HG03175 (cell line): ENCODE measurements at regions not wholly inside any gene's neighbourhood (a gene's known extent, or its start where the extent isn't known, plus 50 kb on each side); places are given as distances from the start of the nearest gene placed in this dataset.

Experiments
- ATAC-seq: cut with Tn5 transposase; IDR thresholded peaks from one replicate; pipeline ENCODE4 v1.9.1; 2021; ENCODE audit warnings: mild to moderate bottlenecking, moderate library complexity; ENCODE audit not compliant: unreplicated experiment

DNA sequence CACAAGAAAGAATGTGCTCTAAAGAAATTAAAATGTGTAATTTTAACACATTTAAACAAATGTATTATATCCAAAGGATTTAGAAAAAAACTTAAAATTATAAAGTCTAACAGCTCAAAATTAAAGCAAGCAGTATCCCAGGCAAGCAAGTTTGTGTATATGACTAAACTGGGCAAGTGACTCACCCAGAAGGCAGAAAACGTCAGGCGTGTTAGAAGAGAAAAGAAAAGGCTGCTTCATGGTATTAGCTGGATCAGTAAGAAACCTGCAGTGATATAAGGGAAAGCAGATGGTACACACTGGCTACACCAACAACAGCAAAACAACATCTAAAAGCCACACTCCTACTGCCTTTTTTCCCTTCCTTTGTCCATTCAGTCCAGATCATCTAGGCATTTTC is 250.6 kb upstream of the NDST3 start:
- ATAC-seq: no peak

DNA sequence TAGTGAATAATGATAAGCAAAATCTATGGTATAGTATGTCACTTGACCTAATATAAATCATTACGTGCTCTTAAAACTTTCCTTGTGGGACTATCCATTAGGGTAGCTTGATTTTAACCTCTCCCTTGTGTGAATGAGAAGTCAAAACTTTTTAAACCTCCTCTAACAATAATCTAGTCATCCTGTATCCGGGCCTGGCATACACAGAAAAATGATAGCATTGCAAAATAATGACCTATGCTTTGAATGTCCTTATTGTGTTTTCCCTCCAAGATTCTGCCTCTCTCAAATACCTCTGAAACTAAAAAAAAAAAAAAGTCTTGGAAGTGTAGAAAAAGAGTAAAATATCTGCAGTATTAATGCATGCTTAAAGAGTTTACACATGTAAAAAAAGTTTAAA is 250.0 kb upstream of the NDST3 start:
- no peak for ATAC-seq

DNA sequence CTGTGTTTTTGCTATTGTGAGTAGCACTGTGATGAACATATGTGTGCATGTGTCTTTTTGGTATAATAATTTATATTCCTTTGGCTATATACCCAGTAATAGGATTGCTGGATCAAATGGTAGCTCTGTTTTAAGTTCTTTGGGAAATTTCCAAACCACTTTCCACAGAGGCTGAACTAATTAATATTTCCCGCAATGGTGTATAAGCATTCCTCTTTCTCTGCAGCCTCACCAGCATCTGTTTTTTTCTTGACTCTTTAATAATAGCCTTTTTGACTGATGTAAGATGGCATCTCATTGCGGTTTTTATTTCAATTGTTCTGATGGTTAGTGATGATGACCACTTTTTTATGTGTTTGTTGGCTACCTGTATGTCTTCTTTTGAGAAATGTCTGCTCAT is 247.7 kb upstream of the NDST3 start:
- ATAC-seq: no peak

DNA sequence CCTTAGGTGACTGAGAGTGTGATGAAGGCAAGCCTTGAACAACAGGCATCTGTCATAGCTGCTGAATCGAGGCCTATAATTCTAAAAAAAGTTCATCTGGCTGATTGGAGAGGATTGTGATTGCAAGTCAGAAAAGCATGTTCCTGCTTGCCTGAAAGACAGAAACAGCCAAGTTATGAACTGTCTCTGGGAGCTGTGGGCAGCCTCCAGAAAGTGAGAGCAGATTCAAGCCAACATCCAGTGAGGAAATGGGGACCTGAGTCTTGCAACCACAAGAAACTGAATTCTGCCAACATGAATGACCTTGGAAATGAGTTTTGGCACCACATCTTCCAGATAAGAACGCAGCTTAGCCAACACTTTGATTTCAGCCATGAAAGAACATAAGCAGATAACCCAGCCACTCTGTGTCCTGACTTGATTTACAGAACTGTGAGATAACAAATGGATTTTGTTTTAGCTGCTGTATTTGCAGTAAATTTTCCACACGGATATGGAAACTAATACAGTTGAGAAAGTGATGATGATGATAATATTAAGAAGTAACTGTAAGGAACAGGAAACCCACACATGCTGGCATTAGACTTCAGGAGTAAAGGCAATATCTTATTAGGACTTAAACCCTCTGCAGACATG is 240.3 kb upstream of the NDST3 start:
- no peak for ATAC-seq

DNA sequence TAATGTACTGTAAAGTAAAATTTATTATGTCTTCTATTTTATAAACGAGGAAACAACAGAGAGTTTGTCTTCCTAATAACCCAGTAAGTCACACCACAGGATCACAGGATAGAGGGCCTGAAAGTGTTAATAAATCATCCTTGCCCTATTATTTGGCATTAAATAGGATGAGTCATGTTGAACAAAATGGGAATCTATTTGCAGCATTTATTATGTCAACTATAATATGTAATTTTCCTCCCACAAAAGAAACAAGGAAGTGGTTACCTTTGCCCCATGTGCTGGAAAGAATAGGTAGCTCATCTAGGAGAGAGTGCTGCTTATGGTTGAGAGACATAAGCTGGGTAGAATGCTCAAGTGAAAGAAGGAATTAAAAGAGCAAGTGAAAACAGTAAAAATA is 237.6 kb upstream of the NDST3 start:
- ATAC-seq: no peak

DNA sequence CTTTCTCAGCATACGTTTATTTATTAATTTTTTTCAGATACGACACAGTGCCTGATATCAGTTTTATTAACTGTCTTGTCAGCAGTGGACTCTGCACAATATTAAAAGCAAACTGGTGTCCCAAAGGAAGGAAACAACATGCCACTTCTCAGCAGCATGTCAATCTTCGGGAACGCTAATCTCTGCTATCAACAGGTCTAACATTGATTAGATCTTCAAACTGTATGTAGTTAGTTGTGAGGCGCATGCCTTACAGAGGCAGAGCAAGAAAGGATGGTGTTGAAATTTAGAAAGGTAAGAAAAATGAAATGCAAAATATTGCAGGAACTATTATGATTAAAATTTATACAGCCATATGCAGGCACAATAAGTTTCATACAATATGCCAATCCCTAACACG is 233.7 kb upstream of the NDST3 start:
- no peak for ATAC-seq

DNA sequence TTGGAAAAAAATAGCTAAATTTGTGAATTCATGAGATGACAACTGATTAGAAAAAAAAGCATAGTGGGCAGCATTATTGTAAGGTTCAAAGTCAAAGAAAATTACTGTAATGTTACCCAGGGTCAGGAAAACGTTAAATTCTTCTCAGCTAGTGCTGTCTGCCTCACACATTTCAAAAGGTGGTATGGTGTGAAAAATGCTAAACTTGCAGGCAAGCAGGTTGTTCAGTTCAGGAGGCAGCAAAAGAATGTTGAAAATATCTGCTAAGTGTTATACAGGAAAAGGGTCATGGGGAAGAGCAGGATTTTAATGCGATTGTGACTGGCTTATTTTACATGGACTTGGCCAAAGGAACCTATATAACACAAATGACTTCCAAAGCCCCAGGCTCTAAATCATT is 232.5 kb upstream of the NDST3 start:
- no peak for ATAC-seq

DNA sequence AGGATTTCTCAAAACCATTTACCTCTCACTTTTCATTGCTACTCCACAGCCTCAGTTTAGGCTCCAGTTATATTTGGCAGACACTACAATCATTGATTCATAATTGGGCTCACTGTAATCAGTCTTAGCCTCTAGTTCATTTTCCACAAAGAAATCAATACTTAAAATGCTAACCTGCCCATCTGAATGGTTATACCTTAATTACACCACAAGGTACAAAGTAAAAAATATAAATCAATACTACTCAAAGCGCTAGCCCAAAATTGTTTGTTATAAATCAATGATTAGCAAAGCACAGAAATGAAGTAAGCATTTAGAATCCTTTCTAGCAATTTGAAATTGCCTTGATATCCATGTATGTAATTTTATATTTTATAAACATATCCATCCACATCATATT is 222.6 kb upstream of the NDST3 start:
- ATAC-seq: no peak

DNA sequence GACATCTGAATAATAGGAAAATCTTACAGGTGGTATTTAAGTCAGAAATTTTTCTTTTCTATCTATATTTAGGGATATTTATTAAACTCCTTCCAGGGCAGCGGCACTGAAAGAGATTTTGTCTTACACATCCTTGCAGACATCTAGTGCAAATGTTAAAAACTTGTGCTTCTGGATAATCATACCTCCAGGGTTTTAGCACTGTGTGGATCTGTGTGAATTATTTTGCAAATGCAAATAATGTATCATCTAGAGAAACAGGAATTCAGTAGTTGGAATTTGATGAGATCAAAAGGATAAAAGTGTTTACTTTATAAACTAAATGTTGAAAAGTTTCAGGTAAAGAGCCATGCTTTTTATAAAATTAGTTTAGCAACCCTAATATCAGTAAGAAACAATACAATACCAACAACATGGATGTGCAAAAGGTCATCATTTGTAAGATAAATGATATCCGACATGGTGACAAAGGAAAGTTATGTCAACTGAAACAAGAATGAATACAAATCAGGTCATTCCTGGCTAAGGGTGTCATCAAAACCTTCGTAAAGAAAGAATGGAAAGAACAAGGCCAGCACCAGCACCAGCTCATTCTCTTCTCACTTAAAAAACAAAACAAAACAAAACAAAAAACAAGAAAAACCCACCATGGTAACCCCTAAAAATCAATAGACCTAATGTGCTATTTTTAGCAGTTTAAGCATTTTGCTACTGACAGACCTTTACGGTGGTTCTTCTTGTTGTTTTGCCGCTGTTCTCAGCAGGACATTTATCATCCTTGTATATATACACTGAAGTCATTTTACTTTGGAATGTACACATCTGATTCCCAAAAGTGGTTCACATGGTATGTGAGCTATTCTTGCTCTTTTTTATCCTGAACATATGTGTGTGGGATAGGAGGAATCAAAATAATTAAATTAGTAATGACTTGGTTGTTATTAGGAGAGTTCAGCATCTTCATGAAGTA is 219.7 kb upstream of the NDST3 start:
- ATAC-seq: no peak

DNA sequence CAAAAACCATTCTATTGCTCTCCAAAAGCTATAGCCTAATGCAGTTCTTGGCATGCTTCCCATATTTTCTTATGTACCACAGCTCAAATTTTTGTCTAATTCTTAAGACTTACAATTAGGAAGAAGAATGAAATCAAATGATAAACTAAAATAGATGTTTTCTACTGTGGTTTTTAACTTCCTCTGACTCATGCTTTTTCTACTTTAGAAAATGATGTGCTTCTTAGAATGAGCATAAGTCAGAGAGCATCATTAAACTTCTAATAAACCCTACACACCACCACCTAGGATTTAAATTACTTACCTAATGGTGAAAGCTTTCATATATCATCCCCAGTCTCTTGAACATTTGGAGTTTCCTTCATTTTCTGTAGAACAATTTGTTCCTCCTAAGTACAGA is 217.0 kb upstream of the NDST3 start:
- ATAC-seq: no peak

DNA sequence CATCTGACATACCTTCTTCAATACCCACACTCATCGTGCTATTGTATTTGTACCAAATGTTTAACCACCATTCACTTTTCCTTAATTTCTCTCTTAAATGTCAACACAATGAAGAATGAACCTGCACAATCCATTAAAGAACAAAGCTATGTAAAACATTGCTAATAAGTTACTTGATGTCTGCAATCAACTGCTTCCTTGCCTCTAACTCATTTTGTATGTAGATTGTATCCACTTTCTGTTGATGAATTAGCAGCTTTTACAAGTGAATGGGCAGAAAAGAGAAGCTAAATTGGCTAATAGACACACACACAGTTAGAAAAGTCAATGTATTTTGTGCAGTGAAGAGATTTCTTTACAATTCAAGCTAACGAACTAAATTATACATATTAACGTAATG is 212.5 kb upstream of the NDST3 start:
- ATAC-seq: no peak

DNA sequence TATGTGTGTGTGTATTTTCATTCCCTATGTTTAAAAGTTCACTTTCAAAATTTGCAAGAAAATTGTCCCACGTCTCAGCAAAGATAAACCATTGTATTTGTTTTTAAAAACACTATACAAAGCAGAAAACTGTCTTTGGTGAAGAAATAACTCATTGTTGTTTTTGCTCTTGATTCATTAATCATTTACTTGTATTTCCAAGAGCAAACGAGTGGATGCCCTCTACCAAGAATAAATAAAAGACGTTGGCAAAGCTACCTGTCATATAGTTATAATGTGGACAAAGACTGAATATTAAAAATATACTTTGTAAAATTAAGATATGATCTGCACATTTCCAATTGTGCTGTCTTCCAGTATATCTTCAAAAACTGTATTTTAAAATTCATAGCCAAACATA is 210.9 kb upstream of the NDST3 start:
- no peak for ATAC-seq

DNA sequence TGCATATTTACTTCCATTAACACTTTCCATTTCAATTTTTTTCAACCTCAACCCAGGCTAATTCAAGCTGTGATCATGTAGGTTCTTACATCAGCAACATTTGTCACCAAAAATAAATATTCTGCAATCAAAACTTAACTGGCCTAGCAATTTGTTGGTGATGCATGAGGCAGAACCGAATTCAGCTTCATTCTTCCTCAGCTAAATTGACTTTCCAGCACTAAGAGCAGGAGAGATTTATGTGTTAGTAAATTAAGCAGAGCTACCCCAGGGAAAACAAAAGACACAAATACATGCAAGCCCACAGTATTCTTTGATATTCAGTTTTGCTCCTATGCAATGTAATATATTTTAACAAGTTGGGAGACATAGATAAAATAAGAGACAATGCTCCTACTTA is 208.7 kb upstream of the NDST3 start:
- ATAC-seq: no peak

DNA sequence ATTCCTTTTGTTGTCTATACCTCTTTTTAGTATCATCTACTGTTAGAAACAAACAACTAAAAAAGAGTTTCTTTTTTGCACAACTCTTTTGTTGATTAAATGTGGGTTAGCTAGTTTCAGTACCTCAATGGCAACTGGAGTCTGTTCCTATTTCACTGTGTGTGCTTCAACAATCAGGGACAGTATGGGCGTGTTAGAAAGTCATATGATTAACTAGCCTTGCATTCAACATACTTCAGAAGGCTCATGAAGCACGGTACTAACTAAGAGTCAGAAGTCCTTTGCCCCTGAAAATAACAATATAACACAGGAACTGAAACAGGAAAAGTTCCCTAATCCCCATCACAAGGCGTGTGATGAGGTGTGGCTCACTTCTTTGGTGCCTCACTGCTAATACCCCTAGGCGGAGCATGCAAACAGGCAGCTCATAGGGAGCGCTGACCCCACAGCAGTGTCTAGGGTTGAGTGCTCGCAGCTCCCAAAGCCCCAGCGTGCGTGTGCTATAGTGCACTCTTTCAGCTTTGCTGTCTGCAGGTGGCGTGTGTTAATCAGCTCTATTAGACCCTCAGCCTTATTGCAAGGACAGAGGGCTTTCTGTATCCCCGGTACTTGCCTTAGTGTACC is 203.1 kb upstream of the NDST3 start:
- no peak for ATAC-seq

DNA sequence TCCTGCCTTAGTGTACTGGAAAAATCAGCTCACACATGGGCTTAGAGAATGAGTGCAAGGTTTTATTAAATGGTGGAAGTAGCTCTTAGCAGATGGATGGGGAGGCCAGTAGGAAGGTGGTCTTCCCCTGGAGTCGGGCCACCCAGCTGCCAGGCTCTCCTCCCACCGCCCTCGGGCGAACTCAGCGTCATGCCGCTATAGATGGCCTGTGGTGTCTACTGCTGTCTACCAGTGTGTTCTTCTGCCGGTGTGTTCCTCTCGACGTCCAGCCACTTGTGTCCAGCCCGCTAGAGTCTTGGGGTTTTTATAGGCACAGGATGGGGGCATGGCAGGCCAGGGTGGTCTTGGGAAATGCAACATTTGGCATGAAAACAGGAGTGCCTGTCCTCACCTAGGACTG is 198.7 kb upstream of the NDST3 start:
- no peak for ATAC-seq

DNA sequence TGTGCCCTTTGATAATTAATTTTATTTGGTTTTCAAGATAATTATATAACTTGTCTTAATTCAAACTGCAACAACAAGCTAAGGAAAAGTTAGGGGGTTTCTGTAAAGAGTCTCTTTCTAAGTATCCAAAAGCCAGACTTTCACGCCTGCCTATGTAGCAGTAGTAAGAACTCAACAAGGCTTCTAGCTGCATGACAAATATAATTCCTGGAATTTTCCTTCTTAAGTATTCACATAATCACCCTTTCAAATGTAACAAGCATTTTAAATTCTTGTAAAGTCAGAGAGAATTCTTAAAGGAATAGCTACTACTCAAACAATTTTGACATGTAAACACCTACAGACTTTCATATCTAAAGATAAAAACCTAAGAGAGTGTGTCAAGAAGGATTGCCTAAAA is 189.7 kb upstream of the NDST3 start:
- ATAC-seq: no peak

DNA sequence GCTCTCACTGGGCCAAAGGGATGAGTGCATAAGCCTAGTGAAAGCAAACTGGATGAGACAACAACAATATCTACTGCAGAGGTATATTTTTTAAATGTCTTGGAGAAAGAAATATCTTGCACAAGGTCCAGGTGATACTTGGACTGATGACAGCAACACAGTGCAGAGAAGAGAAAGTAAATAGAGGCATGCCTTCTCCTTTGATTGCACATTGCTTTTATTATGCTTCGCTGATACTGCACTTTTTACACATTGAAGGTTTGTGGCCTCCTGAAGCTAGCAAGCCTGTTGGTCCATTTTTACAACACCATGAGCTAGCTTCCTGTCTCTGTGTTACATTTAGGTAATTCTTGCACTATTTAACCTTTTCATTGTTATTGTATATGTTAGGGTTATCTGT is 189.0 kb upstream of the NDST3 start:
- no peak for ATAC-seq

DNA sequence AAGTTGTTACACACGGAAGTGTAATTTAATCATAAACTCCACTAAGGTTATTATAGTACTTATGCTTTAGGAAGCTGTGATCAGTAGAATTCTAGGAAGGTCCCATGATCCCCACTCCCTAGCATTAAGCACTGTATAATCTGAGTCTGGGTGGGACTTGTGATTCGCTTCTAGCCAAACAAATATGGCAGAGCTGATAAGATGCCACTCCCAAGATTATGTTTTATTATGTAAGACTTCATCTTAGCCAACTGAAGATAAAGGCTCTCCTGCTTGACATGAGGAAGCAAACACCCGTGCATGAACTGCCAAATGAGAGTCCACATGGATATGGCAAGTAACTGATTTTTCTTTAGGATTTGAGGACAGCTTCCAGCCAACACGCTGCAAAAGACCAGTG is 186.4 kb upstream of the NDST3 start:
- ATAC-seq: no peak

DNA sequence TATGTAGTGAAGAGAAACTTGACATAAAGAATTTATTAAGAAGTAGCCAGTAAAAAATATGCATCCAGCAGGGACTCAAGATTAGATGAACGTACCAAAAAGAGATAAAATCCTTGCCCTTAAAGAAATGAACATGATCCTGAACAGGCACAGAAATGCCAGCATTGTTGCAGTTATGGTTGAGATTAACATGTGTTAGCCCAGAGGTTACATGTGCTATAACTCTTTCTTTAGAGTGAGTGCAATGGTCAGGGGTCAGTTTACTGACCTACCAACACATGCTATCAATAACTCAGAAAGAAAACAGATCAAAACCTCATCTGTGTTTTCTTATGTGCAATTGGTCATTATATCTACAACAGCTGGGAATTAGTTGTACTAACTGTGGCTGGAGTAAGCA is 166.1 kb upstream of the NDST3 start:
- no peak for ATAC-seq

DNA sequence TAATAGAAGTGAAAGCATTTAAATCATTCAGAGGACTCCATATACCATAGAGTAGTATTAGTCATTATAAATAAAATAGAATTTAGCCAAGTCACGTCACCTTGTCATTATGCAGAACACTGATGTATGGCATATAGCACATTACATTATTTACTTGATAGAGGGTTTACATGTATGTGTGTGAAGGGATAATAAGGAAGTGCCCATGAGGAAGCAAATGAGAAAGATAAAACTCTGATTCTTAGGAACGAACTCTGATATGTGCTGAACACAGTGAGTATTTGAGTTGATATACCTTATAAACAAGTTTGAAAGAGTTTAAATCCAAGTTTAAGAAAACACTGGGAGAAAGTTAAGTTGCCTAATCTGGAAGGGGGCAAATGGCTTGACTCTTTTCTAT is 160.5 kb upstream of the NDST3 start:
- ATAC-seq: no peak

DNA sequence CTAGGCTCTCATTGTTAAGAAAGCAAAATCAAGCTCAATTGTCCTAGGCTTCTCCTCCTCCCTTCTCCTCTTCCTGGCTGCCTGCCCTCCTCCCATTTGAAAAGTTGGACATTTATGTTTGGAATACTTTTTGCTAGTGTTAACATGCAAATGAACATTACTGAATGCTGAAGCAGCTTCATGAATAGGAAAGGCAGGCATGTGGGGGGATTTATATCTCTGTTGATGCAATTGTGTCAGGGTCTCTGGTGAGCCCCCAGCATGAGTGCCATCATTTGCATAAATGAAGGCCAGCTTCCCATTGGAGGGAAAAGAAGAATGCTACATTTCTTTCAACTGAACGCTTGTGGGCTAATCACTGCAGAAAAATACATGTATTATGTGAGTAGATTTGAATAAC is 160.1 kb upstream of the NDST3 start:
- ATAC-seq: no peak

DNA sequence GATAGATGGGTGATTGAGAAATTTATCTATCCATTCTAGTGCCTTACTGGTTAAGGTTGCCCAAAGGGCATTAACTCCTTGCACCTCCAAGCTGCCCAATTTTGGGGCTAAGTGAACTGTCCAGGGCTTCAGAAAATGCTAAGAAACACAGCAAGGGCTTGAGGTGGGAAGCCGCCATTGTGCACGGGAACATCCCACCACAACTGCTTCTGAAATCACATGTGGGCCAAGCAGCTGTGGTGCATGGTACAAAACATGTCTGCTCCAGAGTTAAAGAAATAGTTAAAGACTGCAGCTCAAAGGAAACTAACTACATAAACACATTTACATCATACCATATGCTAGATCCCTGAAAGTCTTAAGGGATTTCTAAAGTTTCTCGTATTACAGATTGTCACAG is 144.3 kb upstream of the NDST3 start:
- no peak for ATAC-seq
